AG20443 (cell line): ENCODE measurements at regions not wholly inside any gene's neighbourhood (a gene's known extent, or its start where the extent isn't known, plus 50 kb on each side); places are given as distances from the start of the nearest gene placed in this dataset.
"Not testable (repeated sequence)": the region's sequence is repeated elsewhere in the genome, so short reads cannot be mapped to it uniquely, and the experiment has no call there.

Experiments used
- DNase-seq: peaks from one replicate; pipeline ENCODE4 v3.0.0; 2012; ENCODE audit warnings: low spot score, mixed read lengths

GRCh38 chr2:186093174-186093573 is 354.6 kb downstream of the FSIP2 start:
- no peak for DNase-seq

DNA sequence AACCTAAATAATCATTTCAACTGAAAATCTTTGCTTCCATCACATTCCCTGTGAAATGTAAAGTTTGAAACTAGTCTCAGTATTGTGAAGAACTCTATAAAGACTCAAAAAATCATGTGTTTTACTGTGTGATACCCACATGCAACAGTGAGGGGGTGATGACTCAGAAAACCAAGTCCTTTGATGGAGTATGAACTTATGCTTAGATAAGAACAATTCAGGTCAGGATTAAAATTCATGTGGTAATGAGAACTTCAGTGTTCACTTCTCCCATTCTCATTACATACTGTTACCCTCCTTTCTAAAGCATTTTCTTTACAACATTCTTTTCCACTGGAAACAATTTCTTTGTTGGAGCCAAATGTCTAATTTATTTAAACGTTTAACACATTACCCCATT is 360.2 kb downstream of the FSIP2 start:
- DNase-seq: no peak

DNA sequence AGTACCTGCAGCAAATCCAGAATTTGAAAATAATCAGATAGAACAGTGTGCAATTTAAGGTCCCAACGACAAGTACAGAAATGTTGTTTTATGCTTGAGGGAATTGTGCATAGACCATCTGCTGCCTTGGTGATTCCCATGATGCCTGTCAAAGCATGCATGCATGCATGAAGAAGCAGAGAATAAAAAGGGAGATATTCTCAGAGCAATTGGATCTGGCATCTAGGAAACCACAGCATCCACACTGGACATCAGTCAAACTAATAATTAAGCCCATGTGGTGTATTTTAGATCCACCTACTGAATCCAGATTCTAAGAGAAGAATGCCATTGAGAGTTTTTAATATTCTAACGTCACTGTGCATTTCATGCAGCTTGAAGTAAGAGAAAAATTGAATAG is 361.2 kb downstream of the FSIP2 start:
- no peak for DNase-seq

- no peak for DNase-seq
Measured at GRCh38 chr2:186100636-186101035, 362.0 kb downstream of the FSIP2 start.

DNA sequence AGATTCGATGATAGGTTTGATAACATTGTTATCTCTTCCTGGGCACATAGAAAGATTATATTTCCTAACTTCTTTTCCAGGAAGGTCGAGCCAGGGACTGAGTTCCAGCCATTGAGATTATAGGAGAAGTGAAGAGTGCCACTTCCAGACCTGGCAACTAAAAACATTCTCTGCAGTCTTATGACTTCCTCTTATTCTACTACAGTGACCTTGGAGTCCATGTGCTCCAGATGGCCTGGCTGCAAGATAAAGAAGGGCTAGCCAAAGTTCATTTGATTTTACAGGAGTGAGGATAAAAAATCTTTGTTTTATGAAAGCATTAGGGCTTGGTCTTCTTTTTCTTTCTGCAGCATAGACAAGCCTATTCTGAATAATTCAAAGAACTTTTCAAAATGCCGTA is 363.0 kb downstream of the FSIP2 start:
- DNase-seq: no peak

DNA sequence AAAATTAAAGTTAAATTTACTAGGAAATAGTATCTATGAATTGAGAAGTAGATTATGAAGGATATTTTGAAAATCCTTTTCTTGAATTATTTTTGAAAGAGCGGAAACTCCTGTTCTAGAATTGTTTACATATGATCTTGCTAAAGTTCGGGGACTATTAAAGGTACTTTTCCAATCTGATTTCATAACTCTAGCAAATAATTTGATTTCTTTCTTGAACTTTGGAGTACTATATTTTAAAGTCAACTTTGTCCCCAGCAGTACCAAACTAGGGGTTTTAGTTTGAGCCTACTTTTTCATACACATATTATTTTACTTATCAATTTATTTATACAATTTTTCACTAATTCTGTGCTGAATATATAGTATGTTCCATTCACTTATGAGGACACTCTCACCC is 364.7 kb downstream of the FSIP2 start:
- DNase-seq: no peak

DNA sequence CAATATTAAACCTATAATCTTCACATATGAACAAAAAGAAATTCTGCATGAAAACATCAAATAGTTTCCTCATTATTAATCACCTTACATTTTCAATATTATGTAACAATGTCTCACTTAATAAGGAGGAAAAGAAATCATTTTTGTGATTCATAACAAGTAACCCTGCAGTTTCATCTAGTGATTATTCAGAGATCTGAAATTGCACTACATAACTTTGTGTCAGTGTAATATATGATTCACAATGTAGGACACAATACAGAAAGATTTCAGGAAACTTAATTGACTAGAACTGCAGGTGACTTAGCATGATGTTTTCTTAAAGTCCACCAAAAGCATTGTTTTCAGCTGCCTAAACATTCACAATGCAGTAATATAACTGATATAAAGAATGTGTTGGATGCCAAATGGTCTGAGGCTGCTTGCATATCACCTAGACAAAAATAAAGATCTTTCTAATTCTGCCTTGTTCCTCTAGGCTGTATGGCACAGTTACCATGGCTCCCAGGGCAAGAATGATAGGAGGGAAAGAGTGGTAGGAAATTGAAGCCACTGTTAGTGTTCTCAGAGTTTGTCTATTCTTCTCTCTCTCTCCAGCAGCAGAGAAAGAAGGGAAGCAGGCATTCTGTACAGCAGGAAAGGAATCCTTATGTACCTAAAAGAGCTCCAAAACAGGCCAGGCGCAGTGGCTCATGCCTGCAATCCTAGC is 366.6 kb downstream of the FSIP2 start:
- no peak for DNase-seq

- DNase-seq: no peak
Measured at GRCh38 chr2:186108470-186108869, 369.9 kb downstream of the FSIP2 start.

DNA sequence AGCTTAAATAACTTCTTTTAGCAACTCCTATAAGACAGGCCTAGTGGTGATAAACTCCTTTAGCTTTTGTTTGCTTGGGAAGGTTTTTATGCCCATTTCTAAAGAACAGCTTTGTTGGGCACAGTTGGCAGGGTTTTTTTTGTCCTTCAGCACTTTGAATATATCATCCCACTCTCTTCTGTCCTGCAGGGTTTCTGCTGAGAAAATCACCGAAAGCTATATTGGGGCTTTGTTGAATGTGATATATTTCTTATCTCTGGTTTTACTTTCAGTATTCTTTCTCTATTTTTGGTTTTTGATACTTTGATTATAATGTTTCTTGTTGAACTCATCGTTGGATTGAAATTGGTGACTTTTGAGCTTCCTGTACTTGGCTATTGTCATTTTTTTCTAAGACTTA is 372.8 kb upstream of the ZC3H15 start:
- no peak for DNase-seq

GRCh38 chr2:186125156-186125555 is 360.9 kb upstream of the ZC3H15 start:
- no peak for DNase-seq

DNA sequence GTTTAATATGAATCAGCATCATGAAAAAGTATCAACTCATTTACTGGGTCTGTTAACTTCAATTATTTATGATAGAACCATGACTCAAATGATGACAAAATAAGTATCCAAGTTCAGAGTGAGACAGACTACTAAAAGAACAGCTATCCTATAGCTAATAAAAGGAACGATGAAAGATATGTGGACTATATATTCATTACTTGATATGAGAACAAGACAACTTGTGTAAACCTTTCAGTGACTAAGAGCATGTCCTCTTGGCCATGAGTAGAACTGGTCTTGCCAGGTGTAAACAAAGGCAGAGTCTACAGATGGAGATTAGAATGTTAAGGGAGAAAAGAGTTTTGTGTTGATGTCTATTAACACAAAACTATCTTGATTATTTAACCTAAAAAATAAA is 360.4 kb upstream of the ZC3H15 start:
- no peak for DNase-seq

DNA sequence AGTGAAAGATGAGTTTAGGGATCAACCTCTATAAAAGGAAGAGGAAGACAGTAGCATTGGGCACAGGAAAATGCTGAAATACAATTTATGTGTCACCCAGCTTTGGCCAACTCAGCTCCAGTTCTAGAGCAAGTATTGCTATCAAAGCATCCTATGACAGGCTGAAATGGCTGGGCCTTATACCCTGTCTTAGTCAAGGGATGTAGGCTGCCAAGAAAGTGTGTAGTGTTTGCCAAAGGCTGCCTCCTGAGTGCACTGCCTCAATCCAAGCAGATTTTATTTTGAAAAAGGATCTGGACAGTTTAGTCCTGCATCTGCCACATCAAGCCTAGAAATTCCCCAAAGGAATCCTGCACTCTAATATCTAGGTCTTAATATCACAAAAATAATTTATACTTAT is 359.9 kb upstream of the ZC3H15 start:
- DNase-seq: no peak

DNA sequence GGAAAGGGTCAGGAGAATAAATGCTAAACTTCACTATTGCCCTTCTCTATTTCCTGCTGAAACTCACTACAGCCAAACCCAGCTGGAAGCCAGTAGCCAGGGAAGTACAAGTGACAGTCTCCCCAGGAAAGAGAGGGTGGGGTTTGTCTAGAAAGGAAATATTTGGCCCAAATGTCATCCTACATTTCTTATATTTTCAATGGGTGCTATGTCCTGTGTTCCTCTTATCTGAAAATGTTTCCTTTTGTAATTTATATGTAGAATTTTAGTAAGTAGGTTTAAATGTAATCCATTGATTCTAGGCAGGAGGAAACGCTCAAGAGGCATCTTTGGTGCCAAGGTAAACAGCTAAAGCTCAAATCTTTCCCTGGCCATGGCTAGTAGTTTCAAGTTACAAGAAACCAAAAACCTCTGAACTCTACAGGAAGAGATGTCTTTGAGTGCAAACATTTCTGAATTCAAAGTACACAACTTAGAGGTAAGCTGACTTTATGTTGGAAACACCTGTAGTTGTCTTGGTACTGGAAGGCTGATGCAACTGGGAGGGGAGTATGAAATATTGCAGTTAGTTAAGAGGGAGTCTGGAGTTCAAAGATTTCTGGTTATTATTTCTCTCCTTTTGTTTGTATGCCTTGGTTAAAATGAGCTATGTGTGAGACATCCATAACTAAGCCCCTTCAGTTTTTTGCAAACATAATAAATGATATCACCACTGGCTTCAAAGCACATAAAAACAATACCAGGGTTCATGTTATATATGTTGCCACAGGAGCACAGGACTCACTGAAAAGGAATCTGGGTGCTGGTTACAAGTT is 356.1 kb upstream of the ZC3H15 start:
- DNase-seq: no peak

DNA sequence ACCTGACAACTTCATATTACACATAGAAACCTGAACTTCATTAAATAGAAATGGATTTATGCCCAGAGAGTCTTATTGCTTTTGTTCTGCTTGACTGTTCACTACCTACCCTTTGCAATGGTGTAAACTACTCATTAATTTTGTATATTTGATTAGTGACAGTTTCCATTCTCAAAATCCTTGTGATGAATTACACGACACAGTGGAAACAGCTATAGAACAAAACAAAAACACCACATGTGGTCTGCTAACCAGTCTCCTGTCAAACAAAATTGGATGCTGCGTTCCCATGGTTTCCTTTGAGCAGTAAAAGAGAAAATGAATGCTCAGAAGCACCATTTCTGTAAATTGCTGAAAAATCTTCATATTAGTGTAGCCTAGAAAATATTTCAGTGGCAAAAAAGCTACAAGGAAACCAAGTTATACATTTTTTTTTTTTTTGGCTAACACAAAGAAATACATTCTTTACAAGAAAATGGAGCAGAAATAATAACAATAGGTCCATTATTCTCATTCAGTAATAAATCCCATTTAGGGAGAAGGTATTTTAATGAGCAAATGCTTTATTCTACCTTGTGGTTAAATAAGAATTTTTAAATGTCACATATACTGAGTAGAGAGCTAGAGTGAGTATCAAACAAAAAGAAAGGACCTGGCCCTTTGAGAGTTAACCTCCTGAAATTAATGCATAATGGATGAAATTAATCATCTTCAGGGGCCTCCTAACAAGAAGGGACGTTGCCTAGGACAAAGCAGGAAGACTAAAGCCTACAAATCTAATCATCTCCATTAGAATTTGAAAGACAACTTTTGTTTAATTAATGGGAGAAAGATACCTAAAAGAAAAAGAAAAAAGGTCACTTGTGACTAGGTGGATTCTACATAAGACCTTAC is 355.1 kb upstream of the ZC3H15 start:
- DNase-seq: no peak

GRCh38 chr2:186135686-186136085 is 350.4 kb upstream of the ZC3H15 start:
- peak; percentile 9 for DNase-seq

- no peak for DNase-seq
Measured at GRCh38 chr2:186136860-186137259, 349.2 kb upstream of the ZC3H15 start.

GRCh38 chr2:186138845-186139244 is 347.2 kb upstream of the ZC3H15 start:
- DNase-seq: no peak

- no peak for DNase-seq
Measured at GRCh38 chr2:186159101-186159500, 327.0 kb upstream of the ZC3H15 start.

GRCh38 chr2:186164325-186164724 is 321.7 kb upstream of the ZC3H15 start:
- DNase-seq: no peak

GRCh38 chr2:186170693-186171092 is 315.4 kb upstream of the ZC3H15 start:
- DNase-seq: no peak

DNA sequence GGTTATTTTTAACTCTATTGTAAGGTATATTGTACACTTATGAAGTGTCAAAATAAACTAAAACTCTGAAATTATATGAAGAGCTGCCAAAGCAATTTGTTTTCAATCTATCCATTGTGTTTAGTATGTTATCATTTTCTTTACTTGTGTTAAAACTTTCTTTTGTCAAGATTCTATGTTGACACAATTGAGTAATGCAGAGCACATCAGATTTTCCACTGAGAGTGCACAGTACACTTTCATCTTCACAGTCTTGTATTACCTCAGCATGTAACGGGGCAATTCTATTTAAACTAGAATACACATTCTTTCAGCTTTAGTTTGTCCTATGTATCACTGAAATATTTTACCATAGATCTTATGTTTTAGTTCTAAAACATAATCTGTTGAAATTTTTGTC is 304.4 kb upstream of the ZC3H15 start:
- no peak for DNase-seq

- DNase-seq: not testable (repeated sequence)
Measured at GRCh38 chr2:186182366-186182765, 303.7 kb upstream of the ZC3H15 start.

- no peak for DNase-seq
Measured at GRCh38 chr2:186183406-186183805, 302.7 kb upstream of the ZC3H15 start.
